Mucosa of gallbladder (tissue), 1 donor: ENCODE measurements at regions not wholly inside any gene's neighbourhood (a gene's known extent, or its start where the extent isn't known, plus 50 kb on each side); places are given as distances from the start of the nearest gene placed in this dataset.

Experiments
- DNase-seq: peaks from one replicate; pipeline ENCODE4 v3.0.0-alpha.2; 2020; ENCODE audit warnings: low spot score
- donor health status: DM: no; HTN: no; CAD: no.

DNA sequence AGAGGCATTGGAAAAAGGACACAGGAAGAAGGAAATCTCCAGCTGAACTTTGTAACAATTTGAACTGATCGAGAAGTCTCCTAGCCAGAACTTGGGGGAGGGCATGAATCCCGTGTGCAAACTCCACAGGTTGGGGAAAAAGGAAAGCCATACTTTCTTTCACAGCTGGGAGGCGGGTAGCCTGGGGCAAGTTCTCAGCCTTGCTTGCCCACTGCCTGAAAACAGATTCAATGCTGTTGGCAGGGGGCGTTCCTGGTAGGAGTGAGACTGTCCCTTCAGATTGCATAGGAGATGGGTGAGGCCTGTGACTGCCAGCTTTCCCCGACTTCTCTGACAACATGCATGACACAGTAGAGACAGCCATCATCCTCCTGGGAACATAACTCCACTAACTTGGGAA is 289.1 kb upstream of the PHF14 start:
- DNase-seq: no peak

DNA sequence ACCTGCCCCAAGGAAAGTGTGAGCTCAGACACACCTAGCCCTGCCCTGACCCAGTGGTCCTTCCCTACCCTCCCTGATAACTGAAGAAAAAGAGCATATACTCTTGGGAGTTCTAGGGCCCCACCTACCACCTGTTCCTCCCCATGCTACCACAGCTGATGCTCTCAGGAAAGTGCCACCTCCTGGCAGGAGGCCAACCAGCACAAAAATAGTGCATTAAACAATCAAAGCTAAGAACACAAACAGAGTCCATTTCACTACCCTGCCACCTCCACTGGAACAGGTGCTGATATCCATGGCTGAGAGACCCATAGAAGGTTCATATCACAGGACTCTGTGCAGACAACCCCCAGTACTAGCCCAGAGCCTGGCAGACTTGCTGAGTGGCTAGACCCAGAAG is 288.6 kb upstream of the PHF14 start:
- DNase-seq: no peak

DNA sequence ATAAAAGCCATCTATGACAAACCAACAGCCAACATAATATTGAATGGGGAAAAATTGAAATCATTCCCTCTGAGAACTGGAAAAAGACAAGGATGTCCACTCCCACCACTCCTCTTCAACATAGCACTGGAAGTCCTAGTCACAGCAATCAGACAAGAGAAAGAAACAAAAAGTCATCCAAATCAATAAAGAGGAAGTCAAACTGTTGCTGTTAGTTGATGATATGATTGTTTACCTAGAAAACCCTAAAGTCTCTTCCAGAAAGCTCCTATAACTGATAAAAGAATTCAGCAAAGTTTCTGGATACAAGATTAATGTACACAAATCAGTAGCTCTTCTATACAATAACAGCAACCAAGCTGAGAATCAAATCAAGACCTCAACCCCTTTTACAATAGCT is 285.1 kb upstream of the PHF14 start:
- DNase-seq: no peak

DNA sequence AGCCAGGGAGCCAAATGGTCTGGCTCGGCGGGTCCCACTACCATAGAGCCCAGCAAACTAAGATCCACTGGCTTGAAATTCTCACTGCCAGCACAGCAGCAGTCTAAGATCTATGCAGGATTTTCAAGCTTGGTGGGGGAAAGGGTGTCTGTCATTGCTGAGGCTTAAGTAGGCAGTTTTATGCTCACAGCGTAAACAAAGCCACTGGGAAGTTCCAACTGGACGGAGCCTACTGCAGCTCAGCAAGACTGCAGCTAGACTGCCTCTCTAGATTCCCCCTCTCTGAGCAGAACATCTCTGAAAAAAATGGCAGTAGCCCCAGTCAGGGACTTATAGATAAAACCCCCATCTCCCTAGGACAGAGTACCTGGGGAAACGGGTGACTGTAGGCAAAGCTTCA is 277.6 kb upstream of the PHF14 start:
- no peak for DNase-seq

DNA sequence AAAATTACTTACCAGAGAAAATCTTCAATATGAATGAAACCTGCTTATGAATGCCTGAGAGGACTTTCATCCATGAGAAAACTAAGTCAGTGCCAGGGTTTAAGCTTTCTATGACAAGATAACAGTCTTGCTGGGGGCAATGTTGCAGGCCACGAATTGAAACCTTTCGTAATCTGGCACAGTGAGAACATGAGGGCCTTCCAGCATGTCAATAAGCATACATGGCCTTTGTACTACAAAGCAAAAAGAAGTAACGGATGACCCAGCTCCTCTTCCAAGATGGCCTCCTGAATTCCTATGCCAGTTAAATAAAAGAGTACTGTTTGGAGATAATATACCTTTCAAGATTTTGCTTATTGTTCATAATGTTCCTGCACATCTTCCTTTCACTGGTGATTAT is 270.6 kb upstream of the PHF14 start:
- no peak for DNase-seq

DNA sequence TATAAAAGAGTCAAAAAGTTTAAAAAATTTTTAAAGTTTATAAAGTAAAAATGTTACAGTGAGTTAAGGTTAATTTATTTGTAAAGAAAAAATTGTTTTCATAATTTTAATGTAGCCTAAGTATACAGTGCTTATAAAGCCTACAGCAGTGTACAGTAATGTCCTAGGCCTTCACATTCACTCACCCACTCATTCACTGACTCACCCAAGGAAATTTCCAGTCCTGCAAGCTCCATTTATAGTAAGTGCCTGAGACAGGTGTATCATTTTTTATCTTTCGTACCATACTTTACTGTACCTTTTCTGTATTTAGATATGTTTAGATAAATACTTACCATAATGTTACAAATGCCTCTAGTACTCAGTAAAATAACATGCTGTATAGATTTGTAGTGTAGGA is 269.7 kb upstream of the PHF14 start:
- no peak for DNase-seq

DNA sequence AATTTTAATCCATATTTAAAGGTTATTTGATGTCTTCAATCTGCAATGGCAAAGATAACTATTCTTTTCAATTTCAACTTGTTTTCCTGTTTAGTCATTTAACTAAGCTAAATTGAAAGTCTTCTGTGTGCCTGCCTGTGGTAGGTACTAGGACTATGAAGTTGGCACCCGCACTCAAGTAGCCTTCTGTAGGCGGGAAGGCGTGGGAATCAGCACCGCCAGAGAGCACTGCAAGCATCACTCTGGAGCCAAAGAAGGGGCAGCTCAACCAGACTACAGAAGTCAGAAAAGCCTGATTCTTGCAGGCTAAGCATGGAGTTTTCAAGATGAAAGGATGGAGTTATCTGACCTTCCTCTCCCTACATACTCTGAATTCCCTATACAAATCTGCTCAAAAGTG is 269.0 kb upstream of the PHF14 start:
- no peak for DNase-seq

DNA sequence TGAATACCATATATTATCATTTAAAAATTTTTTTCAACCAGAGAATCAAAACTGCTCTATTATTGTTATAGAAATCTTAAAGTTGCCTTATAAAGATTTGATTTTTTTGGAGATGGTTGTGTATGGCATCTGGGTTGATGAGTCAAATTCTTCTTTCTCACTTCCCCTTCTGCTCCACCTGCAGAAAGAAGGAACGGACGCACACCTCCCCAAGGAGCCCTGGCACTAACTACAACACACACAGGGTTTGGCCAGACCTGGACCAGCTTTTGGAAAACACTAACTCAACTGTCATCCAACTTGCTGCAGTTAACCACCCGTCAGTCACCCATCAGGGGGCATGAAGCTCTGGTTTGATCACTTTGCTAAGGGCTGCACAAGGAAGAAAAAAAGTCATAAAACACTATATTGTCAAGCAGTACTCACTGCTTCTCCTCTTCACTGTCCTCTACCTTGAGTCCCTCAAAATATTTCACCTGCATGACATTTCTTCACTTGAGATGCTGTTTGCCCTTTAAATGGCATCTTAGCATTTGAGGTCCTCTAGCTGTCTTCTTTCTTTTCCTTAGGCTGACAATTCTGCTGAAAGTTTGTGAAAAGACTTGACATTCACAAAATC is 266.7 kb upstream of the PHF14 start:
- DNase-seq: no peak

DNA sequence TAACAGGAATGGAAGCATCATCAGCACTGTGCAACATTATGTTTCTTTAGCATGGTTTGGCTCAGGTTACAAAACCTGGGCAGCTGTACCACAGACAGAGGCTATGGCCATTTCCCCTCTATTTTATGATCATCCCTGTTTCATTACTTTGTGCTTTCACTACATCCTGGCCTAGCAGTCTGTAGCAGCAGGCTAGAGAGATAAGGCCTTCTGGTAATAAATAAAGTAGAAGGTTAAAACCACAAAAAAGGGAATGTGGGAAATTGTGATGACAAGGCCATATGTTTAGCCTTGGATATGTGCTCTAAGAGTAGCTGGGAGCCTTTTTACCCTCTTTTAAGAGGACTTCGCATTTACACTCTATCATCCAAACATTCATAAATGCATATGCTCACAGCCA is 266.2 kb upstream of the PHF14 start:
- DNase-seq: no peak

DNA sequence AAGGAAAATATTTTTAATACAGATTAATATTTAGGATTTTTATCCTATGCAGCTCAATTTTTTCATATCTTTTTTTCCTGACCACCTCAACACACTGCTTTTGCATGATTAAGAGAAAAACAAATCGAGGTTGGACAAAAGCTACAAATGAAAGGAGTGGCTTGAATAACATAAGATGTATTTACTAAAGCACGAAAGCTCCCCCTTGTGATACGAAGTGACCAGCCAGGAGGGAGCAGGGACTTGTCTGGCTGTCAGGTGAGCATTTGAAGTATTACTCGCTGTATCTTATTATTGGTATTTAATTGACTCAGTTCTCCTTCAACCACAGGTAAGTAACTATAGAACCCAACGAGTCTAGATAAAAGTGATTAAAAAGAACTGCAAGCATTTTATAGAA is 265.2 kb upstream of the PHF14 start:
- DNase-seq: no peak

DNA sequence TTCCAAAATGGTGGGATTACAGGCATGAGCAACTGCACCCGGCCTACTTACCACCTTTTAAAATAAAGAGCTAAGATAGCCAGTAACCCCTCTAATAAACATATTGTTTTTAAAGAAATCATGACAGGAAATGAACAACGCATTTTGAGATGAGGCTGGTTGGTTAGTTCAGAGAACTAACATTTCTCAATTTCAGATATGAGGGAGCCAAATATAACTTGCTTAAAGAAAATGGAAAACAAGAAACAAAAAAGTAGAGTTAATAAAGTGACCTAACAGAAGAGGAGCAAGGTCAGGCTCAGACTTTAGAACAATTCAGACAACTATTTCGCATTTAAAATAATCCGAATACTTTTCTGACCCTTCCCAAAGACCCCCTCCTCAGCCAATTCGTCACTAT is 254.9 kb upstream of the PHF14 start:
- DNase-seq: no peak

DNA sequence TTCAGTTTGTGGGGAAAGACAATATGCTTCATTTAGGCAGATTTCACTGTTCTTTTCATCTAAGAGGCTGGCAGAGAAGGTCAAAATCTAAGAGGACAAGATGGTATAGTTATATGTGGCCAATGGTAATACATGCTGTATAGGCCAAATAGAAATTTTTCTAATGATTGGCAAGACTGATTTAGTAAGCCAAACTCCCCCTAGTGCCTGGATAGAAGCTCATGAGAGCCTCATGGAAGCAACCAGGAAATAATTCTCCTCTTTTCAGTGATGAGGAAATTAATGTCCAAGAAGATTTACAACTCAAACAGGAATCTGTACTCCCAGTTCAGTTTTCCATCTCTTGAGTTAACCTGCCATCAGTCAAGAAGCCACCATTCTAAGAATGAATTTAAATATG is 253.6 kb upstream of the PHF14 start:
- DNase-seq: no peak

DNA sequence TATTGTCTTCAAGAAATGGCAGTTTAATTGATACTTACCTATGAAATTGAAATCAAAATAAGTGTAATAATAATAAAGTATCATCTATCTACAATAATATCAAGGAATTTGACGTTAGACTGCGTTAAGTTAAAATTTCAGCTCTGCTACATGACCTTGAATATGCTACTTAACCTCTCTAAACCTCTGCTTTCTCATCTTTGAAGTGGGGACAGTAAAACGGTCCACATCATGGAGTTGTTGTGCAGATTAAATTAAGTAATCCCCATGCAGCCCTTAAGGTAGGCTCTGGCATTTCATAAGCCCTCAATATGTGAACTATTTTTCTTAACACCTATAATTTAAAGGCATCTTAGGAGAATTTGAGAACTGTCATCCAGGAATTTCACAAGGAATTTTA is 252.4 kb upstream of the PHF14 start:
- no peak for DNase-seq

DNA sequence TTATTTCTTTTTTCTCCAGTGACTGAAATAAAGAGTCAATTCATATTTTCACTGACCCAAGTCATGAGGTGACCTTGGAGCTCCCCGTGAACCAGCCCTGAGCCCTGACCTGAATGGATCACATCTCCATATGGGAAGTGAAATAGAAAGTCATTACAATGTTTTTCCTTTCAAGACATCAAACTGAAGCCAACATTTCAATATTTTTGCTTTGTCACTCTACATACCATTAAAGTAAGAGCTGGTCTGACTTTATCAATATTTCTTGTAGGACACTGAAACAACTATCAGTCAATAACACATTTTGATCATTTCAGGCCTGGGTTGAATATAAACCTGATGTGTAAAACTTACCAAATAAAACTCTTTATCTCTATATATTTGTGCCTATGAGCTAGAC is 249.8 kb upstream of the PHF14 start:
- DNase-seq: no peak

DNA sequence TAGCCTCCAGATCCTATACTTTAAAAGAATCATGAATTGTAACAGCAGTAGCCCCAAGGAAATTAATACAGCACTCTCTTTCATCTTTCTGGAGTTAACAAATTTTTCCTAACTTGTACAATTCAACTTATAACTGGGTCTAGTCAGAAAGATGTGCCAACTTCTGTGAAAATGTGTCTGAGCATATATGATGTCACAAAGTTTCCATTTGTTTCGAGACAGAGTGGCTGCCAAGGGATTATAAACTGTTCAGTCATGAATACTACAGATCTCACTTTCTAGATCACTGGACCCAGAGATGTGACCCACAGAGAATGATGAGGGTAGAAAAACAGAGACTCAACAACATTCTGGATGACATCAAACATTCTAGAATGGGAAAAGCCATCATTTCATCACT is 249.2 kb upstream of the PHF14 start:
- DNase-seq: no peak

DNA sequence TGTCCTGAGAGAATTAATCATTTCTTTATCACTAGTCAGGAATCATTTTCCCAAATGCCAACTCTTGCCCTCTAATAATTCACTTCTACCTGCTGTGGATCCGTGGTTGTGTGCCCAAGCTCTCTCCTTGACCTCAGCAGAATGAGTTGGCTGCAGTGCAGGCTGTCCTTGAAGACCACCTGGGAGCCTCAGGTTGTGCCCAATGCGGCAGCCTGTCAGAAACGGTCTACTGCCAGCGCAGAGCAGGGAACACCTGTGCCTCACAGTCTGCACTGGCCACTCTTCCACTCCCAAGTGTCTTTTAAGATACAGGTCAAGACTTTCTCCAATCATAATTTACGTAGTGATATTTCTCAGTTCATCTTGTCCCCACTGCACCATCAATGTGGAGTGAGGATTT is 246.0 kb upstream of the PHF14 start:
- no peak for DNase-seq

DNA sequence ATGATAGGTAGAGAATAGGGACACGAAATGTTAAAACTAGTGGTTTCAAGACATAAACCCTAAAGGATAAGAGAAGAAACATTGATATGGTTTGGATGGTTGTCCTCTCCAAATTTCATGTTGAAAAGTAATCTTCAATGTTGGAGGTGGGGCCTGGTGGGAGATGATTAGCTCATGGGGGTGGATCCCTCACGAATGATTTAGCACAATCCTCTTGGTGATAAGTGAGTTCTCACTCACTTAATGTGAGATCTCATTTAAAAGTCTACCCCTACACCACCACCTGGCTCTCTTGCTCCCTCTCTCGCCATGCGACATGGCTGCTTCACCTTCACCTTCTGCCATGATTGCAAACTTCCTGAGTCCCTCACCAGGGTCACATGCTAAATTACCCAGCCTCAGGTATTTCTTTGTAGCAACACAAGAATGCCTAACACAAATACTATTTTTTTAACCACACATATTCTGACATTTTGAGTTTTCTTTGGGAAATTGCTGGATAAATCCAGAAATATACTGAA is 242.4 kb upstream of the PHF14 start:
- no peak for DNase-seq

DNA sequence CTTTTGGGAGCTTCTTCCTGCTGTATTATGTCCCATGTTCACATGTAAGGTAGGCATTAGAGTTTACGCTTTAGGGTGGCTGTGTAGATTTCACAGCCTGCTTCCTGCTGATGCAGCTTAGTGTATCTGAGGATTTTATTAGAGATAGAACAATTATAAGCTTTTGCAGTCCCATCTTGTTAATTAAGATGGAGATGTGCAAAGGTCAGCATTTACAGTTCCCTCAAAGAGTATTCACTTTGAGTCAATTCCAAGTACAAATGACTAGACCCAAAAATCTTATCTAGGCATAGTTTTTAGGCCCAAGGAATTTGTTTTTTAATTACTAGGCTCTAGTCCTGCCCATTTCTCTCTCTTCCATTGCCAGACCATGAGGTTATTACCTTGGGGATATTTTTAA is 239.9 kb upstream of the PHF14 start:
- DNase-seq: no peak

DNA sequence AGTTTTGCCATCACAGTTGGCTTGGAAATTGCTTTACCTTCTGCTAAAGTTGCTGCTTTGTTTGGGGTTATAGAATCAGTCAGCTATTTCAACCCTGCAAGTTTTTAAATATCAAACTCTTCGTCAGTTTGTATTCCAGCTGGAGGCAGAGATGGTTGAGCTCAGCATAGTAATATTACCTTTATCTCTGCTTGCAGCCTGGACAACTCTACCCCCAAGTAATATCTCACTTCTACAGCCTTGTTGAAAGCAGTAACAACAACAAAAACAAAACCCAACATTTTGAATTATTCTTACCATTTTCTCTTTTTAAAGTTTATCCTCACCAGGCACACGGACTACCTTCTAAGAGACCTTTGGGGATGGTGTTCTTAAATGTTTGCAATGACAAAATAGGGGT is 239.1 kb upstream of the PHF14 start:
- no peak for DNase-seq

DNA sequence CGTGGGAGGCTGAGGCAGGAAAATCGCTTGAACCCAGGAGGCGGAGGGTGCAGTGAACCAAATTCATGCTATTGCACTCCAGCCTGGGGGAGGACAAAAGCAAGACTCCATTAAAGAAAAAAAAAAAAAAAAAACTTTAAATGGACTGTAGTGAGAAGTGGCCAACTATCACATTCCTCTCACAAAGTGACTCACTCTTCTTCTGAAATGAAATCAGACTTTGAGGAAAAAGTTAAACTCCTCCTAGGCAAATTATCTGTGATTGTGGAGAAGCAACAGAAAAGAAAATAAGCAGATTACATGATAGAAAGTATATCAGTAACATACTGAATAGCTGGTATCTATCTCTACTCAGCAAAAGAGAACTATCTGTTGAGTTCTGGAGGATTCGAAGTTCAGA is 234.3 kb upstream of the PHF14 start:
- DNase-seq: no peak

DNA sequence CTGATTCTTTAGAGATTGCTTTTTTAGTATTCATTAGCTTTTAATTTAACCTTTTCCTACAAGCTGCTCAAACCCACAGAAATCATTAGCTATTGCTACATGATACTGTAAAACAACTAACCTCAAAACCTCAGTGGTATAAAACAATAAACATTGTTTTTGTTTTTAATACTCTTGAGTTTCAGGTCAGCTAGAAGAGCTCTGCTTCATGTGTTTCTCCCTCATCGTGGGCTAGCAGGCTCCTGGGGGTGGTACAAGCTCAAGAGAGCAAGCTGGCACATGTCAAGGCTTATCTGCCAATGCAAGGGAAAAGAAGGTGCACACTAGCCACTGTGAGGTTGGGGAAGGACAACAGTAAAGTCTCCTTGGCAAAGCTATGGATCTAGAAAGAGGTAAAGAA is 232.9 kb upstream of the PHF14 start:
- no peak for DNase-seq

DNA sequence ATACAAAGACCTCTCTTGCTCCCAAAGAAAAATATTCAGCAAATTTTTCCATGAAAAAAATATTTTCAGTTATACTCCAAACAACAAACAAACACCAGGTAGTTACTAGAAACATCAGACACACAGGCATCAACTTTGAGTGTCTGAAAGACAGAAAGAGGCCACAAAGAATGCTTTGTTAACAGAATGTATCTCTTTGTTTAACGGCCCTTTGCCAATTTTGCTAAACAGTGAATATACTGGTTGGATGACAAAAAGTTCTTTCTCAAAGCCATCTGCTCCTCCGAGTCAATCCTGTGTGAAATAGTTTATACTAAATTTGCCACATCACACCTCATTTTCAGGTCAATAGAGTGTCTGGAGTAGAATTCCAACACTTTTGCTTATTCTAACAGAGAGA is 216.7 kb upstream of the PHF14 start:
- no peak for DNase-seq

DNA sequence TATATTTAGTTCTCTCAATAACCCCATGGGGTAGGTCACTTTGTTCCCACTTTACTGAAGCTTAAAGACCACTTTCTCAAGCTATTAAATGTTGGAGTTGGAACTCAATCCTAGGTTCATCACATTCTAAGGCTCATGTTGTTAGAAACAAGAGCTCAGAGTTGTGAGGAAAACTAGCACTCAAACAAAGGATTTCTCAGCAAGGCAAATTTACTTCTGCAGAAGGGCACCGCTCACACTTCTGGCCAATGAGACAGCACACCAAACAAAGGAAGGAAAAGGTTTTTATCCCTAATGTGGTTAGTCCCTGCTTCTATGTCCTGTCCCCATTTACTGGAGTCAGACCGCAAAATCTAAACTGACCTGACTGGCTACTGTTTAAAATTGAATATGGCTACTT is 214.6 kb upstream of the PHF14 start:
- no peak for DNase-seq

DNA sequence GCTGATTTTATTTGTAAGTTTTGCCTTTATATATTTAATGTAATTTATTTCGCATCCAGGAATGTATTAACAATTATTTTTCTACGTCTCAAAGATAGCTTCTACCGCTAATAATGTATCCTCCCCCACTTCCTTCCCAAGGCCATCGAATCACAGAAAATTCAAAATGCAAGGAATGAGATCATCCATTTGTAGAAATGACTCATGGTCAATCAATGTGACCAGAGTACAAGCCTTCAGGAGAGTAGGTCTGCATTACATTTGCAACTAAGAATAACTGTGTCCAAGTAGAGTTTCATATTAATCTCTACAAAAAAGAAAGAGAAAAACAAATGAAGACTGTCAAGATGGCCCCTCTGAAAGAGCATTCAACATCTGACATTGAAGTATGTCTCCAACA is 205.9 kb upstream of the PHF14 start:
- no peak for DNase-seq

DNA sequence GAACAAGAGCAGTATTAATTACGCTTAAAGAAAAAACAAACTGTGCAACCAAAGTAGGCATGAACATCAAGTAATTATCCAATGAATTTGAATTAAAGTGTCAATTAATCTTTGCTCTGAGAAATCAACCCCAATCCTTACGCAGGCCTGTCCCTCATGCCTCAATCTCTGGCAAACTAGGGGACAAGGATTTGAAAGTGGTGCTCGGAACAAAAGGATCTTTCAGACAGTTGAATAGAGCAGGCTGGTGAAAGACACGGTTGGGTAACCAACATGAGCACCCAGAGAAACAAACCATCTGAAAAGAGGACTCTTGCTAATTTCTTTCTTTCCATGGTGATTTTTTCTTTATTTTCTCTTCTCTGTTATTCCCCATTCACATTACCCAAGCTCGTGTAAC is 203.5 kb upstream of the PHF14 start:
- DNase-seq: no peak
